IMR-90 (cell line): ENCODE measurements at regions not wholly inside any gene's neighbourhood (a gene's known extent, or its start where the extent isn't known, plus 50 kb on each side); places are given as distances from the start of the nearest gene placed in this dataset.
"Not testable (repeated sequence)": the region's sequence is repeated elsewhere in the genome, so short reads cannot be mapped to it uniquely, and the experiment has no call there.

Experiments used
- BHLHE40 ChIP-seq: fragments of 150-350 bp; IDR thresholded peaks from 2 replicates; pipeline ENCODE4 v1.6.1; 2016; ENCODE audit warnings: mild to moderate bottlenecking, low read depth, low read length
- CEBPB ChIP-seq: IDR thresholded peaks from 2 replicates; pipeline ENCODE4 v1.6.1; 2012; ENCODE audit warnings: low read depth, low read length, improper control_type of control experiment
- CTCF ChIP-seq: conservative IDR thresholded peaks from 2 replicates; pipeline ENCODE4 v1.5.1; 2012; ENCODE audit warnings: mild to moderate bottlenecking, low read depth, low read length, improper control_type of control experiment
- MAFK ChIP-seq: IDR thresholded peaks from 2 replicates; pipeline ENCODE4 v1.6.1; 2012; ENCODE audit warnings: low read depth, low read length, improper control_type of control experiment
- MAZ ChIP-seq: IDR thresholded peaks from 2 replicates; pipeline ENCODE4 v1.6.1; 2012; ENCODE audit warnings: low read depth, mild to moderate bottlenecking, low read length, improper control_type of control experiment, moderate library complexity, borderline replicate concordance
- MXI1 ChIP-seq: IDR thresholded peaks from 2 replicates; pipeline ENCODE4 v1.6.1; 2012; ENCODE audit warnings: low read depth, mild to moderate bottlenecking, low read length, moderate library complexity, borderline replicate concordance
- POLR2A ChIP-seq: IDR thresholded peaks from 2 replicates; pipeline ENCODE4 v1.6.1; 2012; ENCODE audit warnings: mild to moderate bottlenecking, low read depth, low read length
- RAD21 ChIP-seq: IDR thresholded peaks from 2 replicates; pipeline ENCODE4 v1.6.1; 2012; ENCODE audit warnings: low read length, improper control_type of control experiment
- RFX5 ChIP-seq: IDR thresholded peaks from 2 replicates; pipeline ENCODE4 v1.8.0; 2012; ENCODE audit warnings: low read depth, mild to moderate bottlenecking, low read length, moderate library complexity
- SMC3 ChIP-seq: fragments of 150-350 bp; IDR thresholded peaks from 2 replicates; pipeline ENCODE4 v1.6.1; 2016; ENCODE audit warnings: low read depth, mild to moderate bottlenecking, antibody characterized with exemption, low read length, moderate library complexity
- USF2 ChIP-seq: fragments of 150-350 bp; IDR thresholded peaks from 2 replicates; pipeline ENCODE4 v1.6.1; 2017; ENCODE audit warnings: mild to moderate bottlenecking, antibody characterized with exemption, low read length, low read depth

GRCh38 chr18:29715960-29716359, 1326.6 kb downstream of the DSC3 start:
- not testable (repeated sequence) for TF ChIP-seq CTCF, MAFK, RFX5, USF2, BHLHE40, POLR2A, RAD21, MXI1, MAZ, CEBPB, SMC3
